Retinal pigment epithelial cell (primary cell): ENCODE measurements at regions not wholly inside any gene's neighbourhood (a gene's known extent, or its start where the extent isn't known, plus 50 kb on each side); places are given as distances from the start of the nearest gene placed in this dataset.

Source experiments
- DNase-seq: peaks from one replicate; pipeline ENCODE4 v3.0.0-alpha.2; 2010; ENCODE audit warnings: low read depth
- H3K4me3 ChIP-seq: 2 replicates; pipeline ENCODE4 v1.5.1; 2011; ENCODE audit warnings: mild to moderate bottlenecking, low read length, control low read depth, moderate library complexity
- TF ChIP-seq, protein P1 (sequence below): conservative IDR thresholded peaks from 2 replicates; pipeline ENCODE4 v1.5.1; 2011; ENCODE audit warnings: low read depth, low read length, control low read depth, inconsistent platforms

DNA sequence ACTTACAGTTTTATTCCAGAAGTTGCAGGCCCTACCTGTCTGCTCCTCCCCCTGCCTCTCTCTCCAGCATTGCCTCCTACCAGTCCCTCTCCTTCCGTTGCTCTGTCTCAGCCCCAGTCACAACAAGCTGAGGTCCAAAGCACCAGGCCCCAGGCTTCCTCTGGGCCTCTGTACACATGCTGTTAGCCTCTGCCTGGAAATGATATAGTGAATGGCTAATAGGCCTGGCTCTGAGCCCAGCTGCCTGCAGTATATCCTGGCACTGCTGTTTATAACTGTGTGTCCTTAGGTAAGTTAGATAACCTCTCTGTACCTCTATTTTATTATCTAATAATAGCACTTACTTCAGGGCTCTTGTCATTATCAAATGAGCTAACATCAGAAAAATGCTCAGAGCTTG lies 114.9 kb upstream of the PWP1 start:
- TF ChIP-seq, protein P1, sequence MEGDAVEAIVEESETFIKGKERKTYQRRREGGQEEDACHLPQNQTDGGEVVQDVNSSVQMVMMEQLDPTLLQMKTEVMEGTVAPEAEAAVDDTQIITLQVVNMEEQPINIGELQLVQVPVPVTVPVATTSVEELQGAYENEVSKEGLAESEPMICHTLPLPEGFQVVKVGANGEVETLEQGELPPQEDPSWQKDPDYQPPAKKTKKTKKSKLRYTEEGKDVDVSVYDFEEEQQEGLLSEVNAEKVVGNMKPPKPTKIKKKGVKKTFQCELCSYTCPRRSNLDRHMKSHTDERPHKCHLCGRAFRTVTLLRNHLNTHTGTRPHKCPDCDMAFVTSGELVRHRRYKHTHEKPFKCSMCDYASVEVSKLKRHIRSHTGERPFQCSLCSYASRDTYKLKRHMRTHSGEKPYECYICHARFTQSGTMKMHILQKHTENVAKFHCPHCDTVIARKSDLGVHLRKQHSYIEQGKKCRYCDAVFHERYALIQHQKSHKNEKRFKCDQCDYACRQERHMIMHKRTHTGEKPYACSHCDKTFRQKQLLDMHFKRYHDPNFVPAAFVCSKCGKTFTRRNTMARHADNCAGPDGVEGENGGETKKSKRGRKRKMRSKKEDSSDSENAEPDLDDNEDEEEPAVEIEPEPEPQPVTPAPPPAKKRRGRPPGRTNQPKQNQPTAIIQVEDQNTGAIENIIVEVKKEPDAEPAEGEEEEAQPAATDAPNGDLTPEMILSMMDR: no peak
- DNase-seq: no peak
- no peak overlapping the region for H3K4me3 ChIP-seq

DNA sequence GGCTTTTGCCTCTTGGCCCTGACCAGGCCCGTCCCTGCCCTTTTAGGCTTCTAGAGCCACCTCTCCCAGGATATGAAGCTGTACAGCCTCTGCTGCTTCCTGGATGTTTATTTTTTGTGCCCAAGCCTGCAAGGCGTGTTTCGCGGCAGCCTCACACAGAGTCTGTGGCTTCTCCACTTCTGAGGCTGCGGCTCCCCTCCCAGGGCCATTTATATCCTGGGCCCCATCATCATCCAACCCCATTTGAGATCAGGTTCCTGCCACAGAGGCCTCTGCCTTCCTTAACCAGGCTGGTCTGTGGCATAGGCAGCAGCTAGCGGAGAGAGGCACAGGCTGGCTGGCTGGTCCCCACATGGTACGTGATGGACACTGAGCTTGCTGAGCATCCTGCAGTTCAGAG lies 114.1 kb upstream of the PWP1 start:
- H3K4me3 ChIP-seq: no peak overlapping the region
- TF ChIP-seq, protein P1: no peak
- no peak for DNase-seq

GRCh38 chr12:107574691-107575090 lies 110.9 kb upstream of the PWP1 start:
- TF ChIP-seq, protein P1: no peak
- H3K4me3 ChIP-seq: no peak overlapping the region
- no peak for DNase-seq

DNA sequence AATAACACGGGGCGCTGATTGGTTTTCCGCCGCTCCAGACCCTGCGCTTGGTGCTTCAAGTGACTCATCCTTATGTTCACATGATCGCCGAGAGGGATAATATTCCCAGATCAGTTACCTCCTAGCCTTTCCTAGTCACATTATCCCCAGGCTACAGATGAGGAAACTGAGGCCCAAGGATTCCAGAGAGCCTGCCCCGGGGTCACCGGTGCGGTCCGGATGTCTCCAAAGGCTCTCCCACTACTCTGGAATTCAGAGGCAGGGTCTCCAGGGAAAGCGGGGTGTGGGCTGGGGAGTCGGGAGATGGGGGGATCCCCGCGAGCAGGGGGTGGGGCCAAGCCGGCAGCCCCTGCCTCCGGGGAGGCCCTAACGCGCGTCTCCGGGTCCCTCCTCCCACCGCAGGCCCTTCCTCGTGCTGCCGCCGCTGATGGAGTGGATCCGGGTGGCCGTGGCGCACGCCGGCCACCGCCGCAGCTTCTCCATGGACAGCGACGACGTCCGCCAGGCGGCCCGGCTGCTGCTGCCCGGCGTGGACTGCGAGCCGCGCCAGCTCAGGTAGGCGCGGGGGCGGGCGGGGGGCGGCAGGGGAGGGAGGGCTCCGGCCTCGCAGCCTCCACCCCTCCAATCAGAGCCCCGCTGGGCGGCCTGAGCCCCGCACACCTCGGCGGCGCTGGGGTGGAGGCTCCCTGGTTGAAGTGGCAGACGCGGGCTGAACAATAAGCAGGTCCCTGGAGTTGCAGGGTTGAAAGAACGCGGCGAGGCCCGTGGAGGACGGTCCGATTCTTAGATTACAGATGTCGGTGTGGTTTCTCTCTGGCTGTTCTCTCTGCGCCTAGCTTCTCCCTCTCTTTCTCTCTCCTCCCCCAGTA lies 104.6 kb upstream of the PWP1 start:
- no peak for DNase-seq
- TF ChIP-seq, protein P1: no peak
- peak overlapping the region; percentile 32 for H3K4me3 ChIP-seq

GRCh38 chr12:107581619-107582015 lies 104.0 kb upstream of the PWP1 start:
- TF ChIP-seq, protein P1: no peak
- H3K4me3 ChIP-seq: peak overlapping the region; percentile 32
- DNase-seq: no peak

GRCh38 chr12:107583551-107583950 lies 102.0 kb upstream of the PWP1 start:
- no peak overlapping the region for H3K4me3 ChIP-seq
- TF ChIP-seq, protein P1: no peak
- no peak for DNase-seq

DNA sequence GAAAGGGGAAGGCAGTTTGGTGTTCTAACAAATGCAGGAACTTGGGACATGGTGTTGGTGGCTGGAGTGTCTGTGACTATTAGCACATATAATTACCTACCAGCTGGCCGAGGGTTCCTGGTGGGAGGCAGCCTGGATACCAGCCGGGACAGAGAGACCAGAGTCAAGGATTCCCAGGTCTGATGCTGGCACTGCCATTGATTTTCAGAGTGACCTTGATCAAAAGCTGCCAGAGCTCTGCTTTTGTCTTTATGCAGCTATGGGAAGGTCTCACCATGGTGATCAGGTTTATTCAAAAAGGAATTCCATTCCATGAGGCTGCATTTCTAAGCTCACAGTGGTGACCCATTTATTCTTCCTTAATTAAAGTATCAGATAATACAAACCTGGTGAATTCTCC lies 101.0 kb upstream of the PWP1 start:
- TF ChIP-seq, protein P1: no peak
- H3K4me3 ChIP-seq: no peak overlapping the region
- DNase-seq: no peak
